Liver (tissue), 3 donors: ENCODE measurements at regions not wholly inside any gene's neighbourhood (a gene's known extent, or its start where the extent isn't known, plus 50 kb on each side); places are given as distances from the start of the nearest gene placed in this dataset.
"Not testable (repeated sequence)": the region's sequence is repeated elsewhere in the genome, so short reads cannot be mapped to it uniquely, and the experiment has no call there.

Source experiments
- EGR1 ChIP-seq, 2 donors: IDR thresholded peaks; 2 replicates each; pipeline ENCODE4 v1.6.1; 2016 to 2018; ENCODE audit warnings: antibody characterized with exemption in 2 of 2, low read depth in 2 of 2
- FOXA2 ChIP-seq: IDR thresholded peaks from 2 replicates; pipeline ENCODE4 v1.6.1; 2016; ENCODE audit warnings: antibody characterized with exemption
- GABPA ChIP-seq, 2 donors: IDR thresholded peaks in 1 of 2; conservative IDR thresholded peaks in 1 of 2; 2 replicates each; pipeline ENCODE4 v1.6.1; 2016; ENCODE audit warnings: antibody characterized with exemption in 2 of 2, mild to moderate bottlenecking in 1 of 2, moderate library complexity in 1 of 2
- HNF4G ChIP-seq: IDR thresholded peaks from 2 replicates; pipeline ENCODE4 v1.6.1; 2016; ENCODE audit warnings: antibody characterized with exemption
- JUND ChIP-seq, 2 donors: IDR thresholded peaks; 2 replicates each; pipeline ENCODE4 v1.6.1; 2016; ENCODE audit warnings: antibody characterized with exemption in 2 of 2
- RAD21 ChIP-seq, 2 donors: IDR thresholded peaks; 2 replicates each; pipeline ENCODE4 v1.6.1; 2016; ENCODE audit warnings: antibody characterized with exemption in 2 of 2, mild to moderate bottlenecking in 2 of 2
- SP1 ChIP-seq: IDR thresholded peaks from 2 replicates; pipeline ENCODE4 v1.6.1; 2018; ENCODE audit warnings: antibody characterized with exemption, mild to moderate bottlenecking
- TAF1 ChIP-seq: conservative IDR thresholded peaks from 2 replicates; pipeline ENCODE4 v1.6.1; 2016; ENCODE audit warnings: antibody characterized with exemption, mild to moderate bottlenecking
- YY1 ChIP-seq: IDR thresholded peaks from 2 replicates; pipeline ENCODE4 v1.6.1; 2016; ENCODE audit warnings: antibody characterized with exemption, mild to moderate bottlenecking
- TF ChIP-seq, protein P1 (sequence below): IDR thresholded peaks from 2 replicates; pipeline ENCODE4 v1.6.1; 2016; ENCODE audit warnings: antibody characterized with exemption, mild to moderate bottlenecking
- TF ChIP-seq, protein P2 (sequence below): fragments of 150-350 bp; IDR thresholded peaks from 2 replicates; pipeline ENCODE4 v1.5.1; 2017; ENCODE audit warnings: improper control_type of control experiment, low read depth, low read length; ENCODE audit not compliant: missing input control
- TF ChIP-seq, protein P3 (sequence below): IDR thresholded peaks from 2 replicates; pipeline ENCODE4 v1.6.1; 2016; ENCODE audit warnings: antibody characterized with exemption
- TF ChIP-seq, protein P4 (sequence below): IDR thresholded peaks from 2 replicates; pipeline ENCODE4 v1.6.1; 2016; ENCODE audit warnings: antibody characterized with exemption
- TF ChIP-seq, protein P5 (sequence below): IDR thresholded peaks from 2 replicates; pipeline ENCODE4 v1.6.1; 2016; ENCODE audit warnings: antibody characterized with exemption
- donor health status: healthy.
- donor health status: healthy.

DNA sequence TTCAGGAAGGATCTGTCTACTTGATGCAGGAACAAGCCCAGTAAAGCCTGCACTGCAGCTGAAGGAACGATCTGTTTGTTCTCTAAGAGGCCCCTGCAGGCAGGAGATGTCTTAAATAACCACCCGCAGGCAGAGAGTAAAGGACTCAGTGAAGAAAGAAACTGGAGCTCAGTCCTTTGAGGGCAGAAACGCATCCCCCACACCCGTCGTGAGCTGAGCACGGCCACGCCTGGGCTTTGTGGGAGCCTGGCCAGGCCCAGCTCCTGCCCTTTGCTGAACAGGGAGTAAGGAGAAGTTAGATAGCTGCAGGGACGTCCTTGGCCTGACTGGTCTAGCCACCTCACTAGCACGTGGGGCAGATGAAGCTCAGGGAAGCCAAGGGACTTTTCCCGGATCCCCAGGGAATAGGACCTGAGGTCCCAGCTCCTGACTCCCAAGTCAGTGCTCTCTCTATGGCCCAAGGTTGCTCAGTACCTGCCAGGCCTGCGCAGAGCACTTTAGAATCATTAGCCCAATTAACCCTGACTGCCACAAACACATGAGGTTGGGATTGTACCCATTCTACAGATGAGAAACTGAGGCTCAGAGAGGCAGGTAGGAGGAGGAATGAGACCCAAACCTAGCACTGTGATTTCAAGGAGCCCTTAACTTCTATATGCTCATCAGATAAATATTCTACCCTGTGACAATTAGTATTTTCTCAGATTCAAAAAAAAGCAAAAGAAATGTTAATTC lies 194.2 kb upstream of the SULF2 start:
- TF ChIP-seq, protein P1, sequence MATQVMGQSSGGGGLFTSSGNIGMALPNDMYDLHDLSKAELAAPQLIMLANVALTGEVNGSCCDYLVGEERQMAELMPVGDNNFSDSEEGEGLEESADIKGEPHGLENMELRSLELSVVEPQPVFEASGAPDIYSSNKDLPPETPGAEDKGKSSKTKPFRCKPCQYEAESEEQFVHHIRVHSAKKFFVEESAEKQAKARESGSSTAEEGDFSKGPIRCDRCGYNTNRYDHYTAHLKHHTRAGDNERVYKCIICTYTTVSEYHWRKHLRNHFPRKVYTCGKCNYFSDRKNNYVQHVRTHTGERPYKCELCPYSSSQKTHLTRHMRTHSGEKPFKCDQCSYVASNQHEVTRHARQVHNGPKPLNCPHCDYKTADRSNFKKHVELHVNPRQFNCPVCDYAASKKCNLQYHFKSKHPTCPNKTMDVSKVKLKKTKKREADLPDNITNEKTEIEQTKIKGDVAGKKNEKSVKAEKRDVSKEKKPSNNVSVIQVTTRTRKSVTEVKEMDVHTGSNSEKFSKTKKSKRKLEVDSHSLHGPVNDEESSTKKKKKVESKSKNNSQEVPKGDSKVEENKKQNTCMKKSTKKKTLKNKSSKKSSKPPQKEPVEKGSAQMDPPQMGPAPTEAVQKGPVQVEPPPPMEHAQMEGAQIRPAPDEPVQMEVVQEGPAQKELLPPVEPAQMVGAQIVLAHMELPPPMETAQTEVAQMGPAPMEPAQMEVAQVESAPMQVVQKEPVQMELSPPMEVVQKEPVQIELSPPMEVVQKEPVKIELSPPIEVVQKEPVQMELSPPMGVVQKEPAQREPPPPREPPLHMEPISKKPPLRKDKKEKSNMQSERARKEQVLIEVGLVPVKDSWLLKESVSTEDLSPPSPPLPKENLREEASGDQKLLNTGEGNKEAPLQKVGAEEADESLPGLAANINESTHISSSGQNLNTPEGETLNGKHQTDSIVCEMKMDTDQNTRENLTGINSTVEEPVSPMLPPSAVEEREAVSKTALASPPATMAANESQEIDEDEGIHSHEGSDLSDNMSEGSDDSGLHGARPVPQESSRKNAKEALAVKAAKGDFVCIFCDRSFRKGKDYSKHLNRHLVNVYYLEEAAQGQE, result not testable (repeated sequence)
- TF ChIP-seq, protein P2, sequence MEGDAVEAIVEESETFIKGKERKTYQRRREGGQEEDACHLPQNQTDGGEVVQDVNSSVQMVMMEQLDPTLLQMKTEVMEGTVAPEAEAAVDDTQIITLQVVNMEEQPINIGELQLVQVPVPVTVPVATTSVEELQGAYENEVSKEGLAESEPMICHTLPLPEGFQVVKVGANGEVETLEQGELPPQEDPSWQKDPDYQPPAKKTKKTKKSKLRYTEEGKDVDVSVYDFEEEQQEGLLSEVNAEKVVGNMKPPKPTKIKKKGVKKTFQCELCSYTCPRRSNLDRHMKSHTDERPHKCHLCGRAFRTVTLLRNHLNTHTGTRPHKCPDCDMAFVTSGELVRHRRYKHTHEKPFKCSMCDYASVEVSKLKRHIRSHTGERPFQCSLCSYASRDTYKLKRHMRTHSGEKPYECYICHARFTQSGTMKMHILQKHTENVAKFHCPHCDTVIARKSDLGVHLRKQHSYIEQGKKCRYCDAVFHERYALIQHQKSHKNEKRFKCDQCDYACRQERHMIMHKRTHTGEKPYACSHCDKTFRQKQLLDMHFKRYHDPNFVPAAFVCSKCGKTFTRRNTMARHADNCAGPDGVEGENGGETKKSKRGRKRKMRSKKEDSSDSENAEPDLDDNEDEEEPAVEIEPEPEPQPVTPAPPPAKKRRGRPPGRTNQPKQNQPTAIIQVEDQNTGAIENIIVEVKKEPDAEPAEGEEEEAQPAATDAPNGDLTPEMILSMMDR, result not testable (repeated sequence)
- TF ChIP-seq, protein P3, sequence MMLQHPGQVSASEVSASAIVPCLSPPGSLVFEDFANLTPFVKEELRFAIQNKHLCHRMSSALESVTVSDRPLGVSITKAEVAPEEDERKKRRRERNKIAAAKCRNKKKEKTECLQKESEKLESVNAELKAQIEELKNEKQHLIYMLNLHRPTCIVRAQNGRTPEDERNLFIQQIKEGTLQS, result not testable (repeated sequence)
- TF ChIP-seq, protein P4, sequence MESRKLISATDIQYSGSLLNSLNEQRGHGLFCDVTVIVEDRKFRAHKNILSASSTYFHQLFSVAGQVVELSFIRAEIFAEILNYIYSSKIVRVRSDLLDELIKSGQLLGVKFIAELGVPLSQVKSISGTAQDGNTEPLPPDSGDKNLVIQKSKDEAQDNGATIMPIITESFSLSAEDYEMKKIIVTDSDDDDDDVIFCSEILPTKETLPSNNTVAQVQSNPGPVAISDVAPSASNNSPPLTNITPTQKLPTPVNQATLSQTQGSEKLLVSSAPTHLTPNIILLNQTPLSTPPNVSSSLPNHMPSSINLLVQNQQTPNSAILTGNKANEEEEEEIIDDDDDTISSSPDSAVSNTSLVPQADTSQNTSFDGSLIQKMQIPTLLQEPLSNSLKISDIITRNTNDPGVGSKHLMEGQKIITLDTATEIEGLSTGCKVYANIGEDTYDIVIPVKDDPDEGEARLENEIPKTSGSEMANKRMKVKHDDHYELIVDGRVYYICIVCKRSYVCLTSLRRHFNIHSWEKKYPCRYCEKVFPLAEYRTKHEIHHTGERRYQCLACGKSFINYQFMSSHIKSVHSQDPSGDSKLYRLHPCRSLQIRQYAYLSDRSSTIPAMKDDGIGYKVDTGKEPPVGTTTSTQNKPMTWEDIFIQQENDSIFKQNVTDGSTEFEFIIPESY, result not testable (repeated sequence)
- not testable (repeated sequence) for TF ChIP-seq TAF1; YY1; SP1; JUND (IDR thresholded peaks at IDR 0.05); GABPA (IDR thresholded peaks at IDR 0.05 in 1 of 2, conservative IDR thresholded peaks at IDR 0.05 in 1 of 2); HNF4G; EGR1 (IDR thresholded peaks at IDR 0.05; ENCODE audit: low read depth in 2 of 2); RAD21 (IDR thresholded peaks at IDR 0.05); FOXA2
- TF ChIP-seq, protein P5, sequence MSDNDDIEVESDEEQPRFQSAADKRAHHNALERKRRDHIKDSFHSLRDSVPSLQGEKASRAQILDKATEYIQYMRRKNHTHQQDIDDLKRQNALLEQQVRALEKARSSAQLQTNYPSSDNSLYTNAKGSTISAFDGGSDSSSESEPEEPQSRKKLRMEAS, result not testable (repeated sequence)
